Breast epithelium (tissue), 4 donors: ENCODE measurements at regions not wholly inside any gene's neighbourhood (a gene's known extent, or its start where the extent isn't known, plus 50 kb on each side); places are given as distances from the start of the nearest gene placed in this dataset.
"Not testable (repeated sequence)": the region's sequence is repeated elsewhere in the genome, so short reads cannot be mapped to it uniquely, and the experiment has no call there.

Experiments
- DNase-seq, 2 donors: peaks; one replicate each; pipeline ENCODE4 v3.0.0-alpha.2; 2019; ENCODE audit warnings: low spot score in 2 of 2
- H3K27ac ChIP-seq, 2 donors: fragments of 200-600 bp; sonication (generic) in 1 of 2; one replicate each; pipeline ENCODE4 v1.5.1; 2016 to 2019; ENCODE audit warnings: mild to moderate bottlenecking in 1 of 2
- H3K27me3 ChIP-seq, 2 donors: fragments of 200-600 bp; sonication (generic) in 1 of 2; one replicate each; pipeline versions ENCODE4 v1.5.1 to v1.6.0; 2017 to 2019; ENCODE audit warnings: control low read depth in 1 of 2, mild to moderate bottlenecking in 1 of 2
- H3K36me3 ChIP-seq: fragments of 200-600 bp; one replicate; pipeline ENCODE4 v1.5.1; 2019
- H3K4me1 ChIP-seq, 2 donors: fragments of 200-600 bp; sonication (generic); one replicate each; pipeline ENCODE4 v1.5.1; 2016 to 2019; ENCODE audit warnings: control low read depth in 1 of 2
- H3K4me3 ChIP-seq, 3 donors: fragments of 200-600 bp; sonication (generic); 1 replicate in 2 of 3; 2 replicates in 1 of 3; pipeline ENCODE4 v1.5.1; 2016 to 2019; ENCODE audit warnings: mild to moderate bottlenecking in 3 of 3, moderate library complexity in 2 of 3
- H3K9me3 ChIP-seq, 2 donors: fragments of 200-600 bp; sonication (generic) in 1 of 2; one replicate each; pipeline ENCODE4 v1.5.1; 2016 to 2019; ENCODE audit warnings: control low read depth in 1 of 2
- POLR2A ChIP-seq: fragments of 450-650 bp; IDR thresholded peaks from one replicate; pipeline ENCODE4 v1.6.1; 2016; ENCODE audit warnings: antibody characterized with exemption, mild to moderate bottlenecking, moderate library complexity
- POLR2AphosphoS5 ChIP-seq, 3 donors: sonication (generic); formaldehyde crosslinking; IDR thresholded peaks; one replicate each; pipeline ENCODE4 v1.6.1; 2017; ENCODE audit warnings: antibody characterized with exemption in 3 of 3
- intact Hi-C: fragments of 100-400 bp; cut with DNase I; formaldehyde crosslinking; loops from one replicate; pipeline ENCODE4 v1.15.1; 2023; ENCODE audit warnings: low total_unique reads
- TF ChIP-seq, protein P1 (sequence below), 3 donors: fragments of 450-650 bp; IDR thresholded peaks; one replicate each; pipeline ENCODE4 v1.5.1; 2016 to 2017; ENCODE audit warnings: antibody characterized with exemption in 3 of 3, mild to moderate bottlenecking in 3 of 3, moderate library complexity in 3 of 3

DNA sequence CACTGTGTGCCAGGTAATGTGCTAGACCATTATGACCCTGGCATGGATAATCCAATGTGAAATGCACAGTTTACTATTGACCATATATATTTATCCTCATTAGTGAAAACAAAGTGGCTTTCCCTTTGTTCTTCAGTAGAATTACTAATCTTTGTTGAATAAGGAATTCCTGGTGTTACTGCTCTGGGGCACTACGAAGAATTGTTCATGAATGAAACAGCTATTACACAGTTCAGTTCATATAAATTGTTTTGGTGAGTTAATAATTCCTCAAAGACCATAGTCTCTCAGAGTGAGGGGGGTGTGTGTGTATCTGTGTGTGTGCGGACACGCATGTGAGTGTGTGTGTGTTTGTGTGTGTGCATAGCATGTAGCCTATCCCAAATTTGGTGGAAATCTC, 668.0 kb upstream of the MBL2 start:
- Histone ChIP-seq H3K4me1 (no peaks in the 10 kb centered on the region), H3K4me3 (no peak overlapping the region), H3K36me3 (no peaks in the 10 kb centered on the region), H3K27ac (no peak overlapping the region), H3K9me3 (no peaks in the 10 kb centered on the region), H3K27me3 (no peaks in the 10 kb centered on the region)
- TF ChIP-seq POLR2A (no peak), POLR2AphosphoS5 (IDR thresholded peaks at IDR 0.05) (no peak)
- TF ChIP-seq, protein P1, sequence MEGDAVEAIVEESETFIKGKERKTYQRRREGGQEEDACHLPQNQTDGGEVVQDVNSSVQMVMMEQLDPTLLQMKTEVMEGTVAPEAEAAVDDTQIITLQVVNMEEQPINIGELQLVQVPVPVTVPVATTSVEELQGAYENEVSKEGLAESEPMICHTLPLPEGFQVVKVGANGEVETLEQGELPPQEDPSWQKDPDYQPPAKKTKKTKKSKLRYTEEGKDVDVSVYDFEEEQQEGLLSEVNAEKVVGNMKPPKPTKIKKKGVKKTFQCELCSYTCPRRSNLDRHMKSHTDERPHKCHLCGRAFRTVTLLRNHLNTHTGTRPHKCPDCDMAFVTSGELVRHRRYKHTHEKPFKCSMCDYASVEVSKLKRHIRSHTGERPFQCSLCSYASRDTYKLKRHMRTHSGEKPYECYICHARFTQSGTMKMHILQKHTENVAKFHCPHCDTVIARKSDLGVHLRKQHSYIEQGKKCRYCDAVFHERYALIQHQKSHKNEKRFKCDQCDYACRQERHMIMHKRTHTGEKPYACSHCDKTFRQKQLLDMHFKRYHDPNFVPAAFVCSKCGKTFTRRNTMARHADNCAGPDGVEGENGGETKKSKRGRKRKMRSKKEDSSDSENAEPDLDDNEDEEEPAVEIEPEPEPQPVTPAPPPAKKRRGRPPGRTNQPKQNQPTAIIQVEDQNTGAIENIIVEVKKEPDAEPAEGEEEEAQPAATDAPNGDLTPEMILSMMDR (IDR thresholded peaks at IDR 0.05): no peak
- intact Hi-C loops: no loop called here
- no peak for DNase-seq

DNA sequence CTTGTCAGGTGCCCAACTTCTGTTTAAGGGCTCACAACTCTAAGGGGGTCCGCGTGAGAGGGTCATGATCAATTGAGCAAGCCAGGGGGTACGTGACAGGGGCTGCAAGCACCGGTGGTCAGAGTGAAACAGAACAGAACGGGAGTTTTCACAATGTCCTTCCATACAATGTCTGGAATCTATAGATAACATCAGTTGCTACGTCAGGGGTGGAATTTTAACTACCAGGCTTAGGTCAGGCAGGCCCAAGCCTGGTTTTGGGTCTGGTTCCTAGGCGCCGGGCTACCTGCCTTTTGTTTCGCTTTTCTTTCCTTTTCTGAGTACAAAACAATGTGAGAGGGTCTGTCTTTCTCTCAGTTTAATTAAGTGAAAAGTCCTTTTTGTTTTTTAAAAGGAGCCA, 666.5 kb upstream of the MBL2 start:
- H3K27ac ChIP-seq, DNase-seq, intact Hi-C loops, H3K9me3 ChIP-seq, H3K4me1 ChIP-seq, H3K27me3 ChIP-seq, H3K36me3 ChIP-seq, H3K4me3 ChIP-seq: not testable (repeated sequence)

DNA sequence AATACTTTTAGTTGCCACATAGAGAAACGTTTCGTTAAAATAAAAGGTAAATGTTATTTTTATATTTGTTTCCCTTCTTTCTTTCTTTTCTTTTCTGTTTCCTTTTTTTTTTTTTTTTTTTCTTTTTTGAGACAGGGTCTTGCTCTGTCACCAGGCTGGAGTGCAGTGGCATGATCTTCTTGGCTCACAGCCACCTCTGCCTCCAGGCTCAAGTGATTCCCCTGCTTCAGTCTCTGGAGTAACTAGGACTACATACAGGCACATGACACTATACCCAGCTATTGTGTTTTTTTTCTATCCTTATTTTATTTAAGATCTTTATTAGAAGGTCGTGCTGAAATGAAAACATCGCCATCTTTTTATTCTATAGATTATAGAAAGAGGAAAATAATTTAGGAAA, 661.8 kb upstream of the MBL2 start:
- intact Hi-C loops: no loop called here
- TF ChIP-seq, protein P1 (IDR thresholded peaks at IDR 0.05): no peak
- TF ChIP-seq POLR2AphosphoS5 (IDR thresholded peaks at IDR 0.05): no peak
- TF ChIP-seq POLR2A: no peak
- Histone ChIP-seq H3K27ac (no peak overlapping the region), H3K4me3 (no peak overlapping the region), H3K4me1 (no peaks in the 10 kb centered on the region), H3K36me3 (no peaks in the 10 kb centered on the region), H3K27me3 (no peaks in the 10 kb centered on the region), H3K9me3 (no peaks in the 10 kb centered on the region)
- no peak for DNase-seq

DNA sequence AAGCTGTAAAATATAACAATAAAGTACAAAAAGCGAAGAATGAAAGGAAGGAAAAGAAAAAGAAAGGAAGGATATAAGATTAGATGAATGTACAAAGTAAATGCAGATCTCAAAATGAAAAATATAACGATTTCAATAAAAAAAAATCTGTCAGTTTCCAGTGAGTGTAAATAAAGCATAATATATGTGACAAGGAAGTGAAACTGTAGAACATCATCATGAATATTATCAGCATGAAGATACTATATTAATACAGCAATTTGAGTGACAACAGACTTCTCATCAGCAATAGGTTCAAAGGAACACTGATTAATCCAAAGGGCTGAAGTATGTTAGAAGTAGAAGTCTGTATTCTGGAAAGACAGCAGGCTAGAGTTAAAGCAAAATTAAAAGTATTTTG, 659.5 kb upstream of the MBL2 start:
- no peak overlapping the region for H3K4me3 ChIP-seq
- H3K36me3 ChIP-seq: no peaks in the 10 kb centered on the region
- no peak for DNase-seq
- H3K27ac ChIP-seq: no peak overlapping the region
- intact Hi-C loops: no loop called here
- TF ChIP-seq POLR2AphosphoS5 (IDR thresholded peaks at IDR 0.05) (no peak), POLR2A (no peak)
- TF ChIP-seq, protein P1 (IDR thresholded peaks at IDR 0.05): no peak
- no peaks in the 10 kb centered on the region for H3K9me3 ChIP-seq
- no peaks in the 10 kb centered on the region for H3K4me1 ChIP-seq
- no peaks in the 10 kb centered on the region for H3K27me3 ChIP-seq

DNA sequence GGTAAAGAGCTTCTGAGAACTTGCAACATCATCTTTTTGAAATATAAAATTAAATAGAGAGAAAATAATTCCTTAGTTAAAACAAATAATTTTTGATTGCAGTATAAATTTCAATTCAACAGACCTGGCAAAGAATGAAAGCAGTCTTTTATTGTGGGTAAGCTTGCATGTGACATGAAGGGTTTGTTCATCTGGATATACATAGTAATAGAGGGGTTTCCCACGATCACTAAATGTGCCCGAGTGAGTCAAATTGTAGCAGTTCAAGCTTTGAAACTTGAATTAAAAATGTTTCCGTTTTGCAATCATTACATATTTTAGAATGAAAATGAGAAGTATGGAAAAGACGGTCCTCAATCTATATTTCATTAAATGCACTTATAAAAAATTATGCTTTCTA, 658.4 kb upstream of the MBL2 start:
- H3K4me3 ChIP-seq: no peak overlapping the region
- H3K27me3 ChIP-seq: no peaks in the 10 kb centered on the region
- no peaks in the 10 kb centered on the region for H3K4me1 ChIP-seq
- H3K9me3 ChIP-seq: no peaks in the 10 kb centered on the region
- no peak for DNase-seq
- no peak for TF ChIP-seq POLR2A
- TF ChIP-seq POLR2AphosphoS5 (IDR thresholded peaks at IDR 0.05): no peak
- TF ChIP-seq, protein P1 (IDR thresholded peaks at IDR 0.05): no peak
- intact Hi-C loops: no loop called here
- no peaks in the 10 kb centered on the region for H3K36me3 ChIP-seq
- H3K27ac ChIP-seq: no peak overlapping the region
